Choroid plexus epithelial cell (primary cell): ENCODE measurements at regions not wholly inside any gene's neighbourhood (a gene's known extent, or its start where the extent isn't known, plus 50 kb on each side); places are given as distances from the start of the nearest gene placed in this dataset.
"Not testable (repeated sequence)": the region's sequence is repeated elsewhere in the genome, so short reads cannot be mapped to it uniquely, and the experiment has no call there.

Experiments used
- DNase-seq: peaks from one replicate; pipeline ENCODE4 v3.0.0-alpha.2; 2010; ENCODE audit warnings: low read depth
- H3K4me3 ChIP-seq: 2 replicates; pipeline ENCODE4 v1.5.1; 2011; ENCODE audit warnings: low read depth, mild to moderate bottlenecking, control low read depth, low read length, moderate library complexity
- CTCF ChIP-seq: conservative IDR thresholded peaks from 2 replicates; pipeline ENCODE4 v1.5.1; 2011; ENCODE audit warnings: low read depth, mild to moderate bottlenecking, control low read depth, inconsistent platforms, low read length, moderate library complexity

GRCh38 chr10:36533316-36533715, 592.1 kb upstream of the ANKRD30A start:
- DNase-seq = no peak
- no peak for TF ChIP-seq CTCF
- no peak overlapping the region for H3K4me3 ChIP-seq

DNA sequence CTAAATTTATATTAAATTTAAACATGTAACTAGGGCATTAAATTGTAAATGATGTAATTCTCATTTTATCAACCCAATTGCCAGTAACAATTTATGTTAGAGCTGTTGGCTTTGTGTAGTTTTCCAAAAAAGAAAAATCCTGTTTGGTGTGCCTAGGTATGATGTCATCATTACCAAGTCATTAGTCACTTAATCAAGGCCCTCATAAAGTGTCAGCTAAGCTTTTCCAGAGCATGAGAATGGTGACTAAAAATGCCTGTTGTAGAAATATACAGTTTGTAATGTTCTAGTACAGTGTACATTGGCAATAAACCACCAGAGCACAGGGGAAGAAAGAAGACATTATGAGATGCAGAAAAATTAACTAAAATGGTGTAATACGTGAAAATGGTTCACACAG, 593.8 kb upstream of the ANKRD30A start:
- no peak overlapping the region for H3K4me3 ChIP-seq
- no peak for DNase-seq
- no peak for TF ChIP-seq CTCF

- TF ChIP-seq CTCF = no peak
- DNase-seq = no peak
- H3K4me3 ChIP-seq = no peak overlapping the region
Measured at GRCh38 chr10:36526033-36526432, 599.4 kb upstream of the ANKRD30A start.

GRCh38 chr10:36524126-36524525, 601.3 kb upstream of the ANKRD30A start:
- DNase-seq, H3K4me3 ChIP-seq: not testable (repeated sequence)

DNA sequence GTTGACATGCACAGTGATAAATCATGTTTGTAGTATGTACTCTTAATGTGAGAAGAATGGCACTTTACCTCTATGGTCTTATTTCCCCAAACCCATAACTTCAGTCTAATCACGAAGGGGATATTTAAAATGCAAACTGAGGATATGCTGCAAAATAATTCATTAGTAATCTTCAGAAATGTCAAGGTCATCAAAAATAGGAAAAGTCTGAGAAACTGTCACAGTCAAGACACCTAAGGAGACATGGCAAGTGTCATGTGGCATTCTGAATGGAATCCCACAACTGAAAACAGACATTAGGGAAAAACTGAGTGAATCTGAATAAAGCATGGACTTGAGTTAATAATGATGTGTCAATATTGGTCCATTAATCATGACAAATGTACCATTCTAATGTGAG, 605.5 kb upstream of the ANKRD30A start:
- no peak for DNase-seq
- no peak for TF ChIP-seq CTCF
- H3K4me3 ChIP-seq = no peak overlapping the region

DNA sequence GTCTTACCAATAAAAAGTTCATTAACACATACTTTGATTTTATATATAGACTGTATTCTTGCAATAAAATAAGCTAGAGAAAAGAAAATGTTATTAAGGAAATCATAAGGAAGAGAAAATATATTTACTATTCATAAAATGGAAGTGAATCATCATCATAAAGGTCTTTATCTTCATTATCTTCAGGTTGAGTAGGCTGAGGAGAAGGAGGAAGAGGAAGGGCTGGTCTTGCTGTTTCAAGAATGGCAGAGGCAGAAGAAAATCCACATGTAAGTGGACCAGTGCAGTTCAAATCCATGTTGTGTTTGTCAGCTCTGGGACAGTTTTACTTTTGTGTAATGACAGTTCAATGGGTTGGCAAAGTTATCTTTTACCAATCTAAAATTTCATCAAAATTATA, 609.1 kb upstream of the ANKRD30A start:
- no peak for TF ChIP-seq CTCF
- no peak overlapping the region for H3K4me3 ChIP-seq

GRCh38 chr10:36515319-36515718, 610.1 kb upstream of the ANKRD30A start:
- no peak for TF ChIP-seq CTCF
- H3K4me3 ChIP-seq = no peak overlapping the region
- DNase-seq = peak; percentile 18

More for the DNA sequence above, 609.1 kb upstream of the ANKRD30A start:
- DNase-seq = no peak

DNA sequence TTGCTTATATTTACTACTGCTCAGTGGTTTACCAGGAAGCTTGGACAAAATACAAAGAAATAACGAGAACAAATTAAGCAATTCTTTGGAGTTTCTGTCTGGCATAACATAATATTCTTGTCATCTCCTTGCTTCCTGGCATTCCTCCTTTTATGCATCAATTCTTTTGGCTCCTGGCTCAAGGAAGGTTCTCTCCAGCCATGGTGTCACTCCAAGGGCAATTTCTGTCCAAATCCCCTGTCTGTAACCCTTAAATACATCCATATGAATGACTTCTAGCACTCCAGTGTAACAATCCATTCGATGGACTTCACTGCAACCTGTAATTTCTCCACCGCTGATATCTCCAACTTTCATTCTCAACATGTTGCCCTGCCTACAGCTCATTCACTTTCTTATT, 617.7 kb upstream of the ANKRD30A start:
- no peak for TF ChIP-seq CTCF
- no peak for DNase-seq
- no peak overlapping the region for H3K4me3 ChIP-seq
